HEK293 (cell line): ENCODE measurements at regions not wholly inside any gene's neighbourhood (a gene's known extent, or its start where the extent isn't known, plus 50 kb on each side); places are given as distances from the start of the nearest gene placed in this dataset.

ENCODE experiments used
- PRDM6 ChIP-seq: fragments of 450-650 bp; formaldehyde crosslinking; IDR thresholded peaks from 2 replicates; pipeline ENCODE4 v1.5.1; 2017; ENCODE audit warnings: missing biosample characterization, missing genetic modification characterization
- SETDB1 ChIP-seq: IDR thresholded peaks from one replicate; pipeline ENCODE4 v1.6.1; 2017; ENCODE audit warnings: mild to moderate bottlenecking, low read length, moderate library complexity, mixed read lengths; ENCODE audit not compliant: insufficient read length
- TF ChIP-seq, protein P1 (sequence below): fragments of 450-650 bp; formaldehyde crosslinking; IDR thresholded peaks from 2 replicates; pipeline ENCODE4 v1.5.1; 2016; ENCODE audit warnings: missing biosample characterization, missing genetic modification characterization
- TF ChIP-seq, protein P2 (sequence below): fragments of 450-650 bp; formaldehyde crosslinking; IDR thresholded peaks from 2 replicates; pipeline ENCODE4 v1.5.1; 2016; ENCODE audit warnings: missing biosample characterization, missing genetic modification characterization

- TF ChIP-seq, protein P1, sequence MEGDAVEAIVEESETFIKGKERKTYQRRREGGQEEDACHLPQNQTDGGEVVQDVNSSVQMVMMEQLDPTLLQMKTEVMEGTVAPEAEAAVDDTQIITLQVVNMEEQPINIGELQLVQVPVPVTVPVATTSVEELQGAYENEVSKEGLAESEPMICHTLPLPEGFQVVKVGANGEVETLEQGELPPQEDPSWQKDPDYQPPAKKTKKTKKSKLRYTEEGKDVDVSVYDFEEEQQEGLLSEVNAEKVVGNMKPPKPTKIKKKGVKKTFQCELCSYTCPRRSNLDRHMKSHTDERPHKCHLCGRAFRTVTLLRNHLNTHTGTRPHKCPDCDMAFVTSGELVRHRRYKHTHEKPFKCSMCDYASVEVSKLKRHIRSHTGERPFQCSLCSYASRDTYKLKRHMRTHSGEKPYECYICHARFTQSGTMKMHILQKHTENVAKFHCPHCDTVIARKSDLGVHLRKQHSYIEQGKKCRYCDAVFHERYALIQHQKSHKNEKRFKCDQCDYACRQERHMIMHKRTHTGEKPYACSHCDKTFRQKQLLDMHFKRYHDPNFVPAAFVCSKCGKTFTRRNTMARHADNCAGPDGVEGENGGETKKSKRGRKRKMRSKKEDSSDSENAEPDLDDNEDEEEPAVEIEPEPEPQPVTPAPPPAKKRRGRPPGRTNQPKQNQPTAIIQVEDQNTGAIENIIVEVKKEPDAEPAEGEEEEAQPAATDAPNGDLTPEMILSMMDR (tag by site-specific recombination), result no peak
- TF ChIP-seq SETDB1 (no peak), PRDM6 (tag by site-specific recombination) (no peak)
- TF ChIP-seq, protein P2, sequence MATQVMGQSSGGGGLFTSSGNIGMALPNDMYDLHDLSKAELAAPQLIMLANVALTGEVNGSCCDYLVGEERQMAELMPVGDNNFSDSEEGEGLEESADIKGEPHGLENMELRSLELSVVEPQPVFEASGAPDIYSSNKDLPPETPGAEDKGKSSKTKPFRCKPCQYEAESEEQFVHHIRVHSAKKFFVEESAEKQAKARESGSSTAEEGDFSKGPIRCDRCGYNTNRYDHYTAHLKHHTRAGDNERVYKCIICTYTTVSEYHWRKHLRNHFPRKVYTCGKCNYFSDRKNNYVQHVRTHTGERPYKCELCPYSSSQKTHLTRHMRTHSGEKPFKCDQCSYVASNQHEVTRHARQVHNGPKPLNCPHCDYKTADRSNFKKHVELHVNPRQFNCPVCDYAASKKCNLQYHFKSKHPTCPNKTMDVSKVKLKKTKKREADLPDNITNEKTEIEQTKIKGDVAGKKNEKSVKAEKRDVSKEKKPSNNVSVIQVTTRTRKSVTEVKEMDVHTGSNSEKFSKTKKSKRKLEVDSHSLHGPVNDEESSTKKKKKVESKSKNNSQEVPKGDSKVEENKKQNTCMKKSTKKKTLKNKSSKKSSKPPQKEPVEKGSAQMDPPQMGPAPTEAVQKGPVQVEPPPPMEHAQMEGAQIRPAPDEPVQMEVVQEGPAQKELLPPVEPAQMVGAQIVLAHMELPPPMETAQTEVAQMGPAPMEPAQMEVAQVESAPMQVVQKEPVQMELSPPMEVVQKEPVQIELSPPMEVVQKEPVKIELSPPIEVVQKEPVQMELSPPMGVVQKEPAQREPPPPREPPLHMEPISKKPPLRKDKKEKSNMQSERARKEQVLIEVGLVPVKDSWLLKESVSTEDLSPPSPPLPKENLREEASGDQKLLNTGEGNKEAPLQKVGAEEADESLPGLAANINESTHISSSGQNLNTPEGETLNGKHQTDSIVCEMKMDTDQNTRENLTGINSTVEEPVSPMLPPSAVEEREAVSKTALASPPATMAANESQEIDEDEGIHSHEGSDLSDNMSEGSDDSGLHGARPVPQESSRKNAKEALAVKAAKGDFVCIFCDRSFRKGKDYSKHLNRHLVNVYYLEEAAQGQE (tag by site-specific recombination), result no peak
Observed at GRCh38 chr4:140315019-140315418, 58.4 kb upstream of the SCOC start.
